ENCODE measurements at regions not wholly inside any gene's neighbourhood (a gene's known extent, or its start where the extent isn't known, plus 50 kb on each side); places are given as distances from the start of the nearest gene placed in this dataset.

- TF ChIP-seq CTCF (IDR thresholded peaks at IDR 0.05): no peak
- DNase-seq (ENCODE audit: low spot score) (no peak), ATAC-seq (ENCODE audit: low FRiP score) (no peak)
Observed at GRCh38 chr18:42261731-42262130, 306.7 kb downstream of the PIK3C3 start.

GRCh38 chr18:42264497-42264896 lies 309.5 kb downstream of the PIK3C3 start:
- ATAC-seq (ENCODE audit: low FRiP score) (no peak), DNase-seq (ENCODE audit: low spot score) (no peak)
- no peak for TF ChIP-seq CTCF (IDR thresholded peaks at IDR 0.05)

GRCh38 chr18:42268186-42268725 lies 313.2 kb downstream of the PIK3C3 start:
- no peak for TF ChIP-seq CTCF (IDR thresholded peaks at IDR 0.05)
- DNase-seq (ENCODE audit: low spot score) (no peak), ATAC-seq (ENCODE audit: low FRiP score) (no peak)

GRCh38 chr18:42268798-42269197 lies 313.8 kb downstream of the PIK3C3 start:
- no peak for ATAC-seq (ENCODE audit: low FRiP score)
- no peak for TF ChIP-seq CTCF (IDR thresholded peaks at IDR 0.05)
- DNase-seq (ENCODE audit: low spot score): no peak

- no peak for TF ChIP-seq CTCF (IDR thresholded peaks at IDR 0.05)
- no peak for DNase-seq (ENCODE audit: low spot score)
- ATAC-seq (ENCODE audit: low FRiP score): no peak
Observed at GRCh38 chr18:42271647-42272414, 316.8 kb downstream of the PIK3C3 start.

GRCh38 chr18:42274488-42275137 lies 319.6 kb downstream of the PIK3C3 start:
- no peak for DNase-seq (ENCODE audit: low spot score)
- no peak for ATAC-seq (ENCODE audit: low FRiP score)
- TF ChIP-seq CTCF (IDR thresholded peaks at IDR 0.05): no peak

Measured in omental fat pad (tissue), 3 donors.